WERI-Rb-1 (cell line): ENCODE measurements at regions not wholly inside any gene's neighbourhood (a gene's known extent, or its start where the extent isn't known, plus 50 kb on each side); places are given as distances from the start of the nearest gene placed in this dataset.

ENCODE experiments used
- DNase-seq: peaks from one replicate; pipeline ENCODE4 v3.0.0-alpha.2; 2020
- H3K27ac ChIP-seq: fragments of 250-450 bp; sonication (Bioruptor Pico); 2 replicates; pipeline ENCODE4 v1.5.1; 2020; ENCODE audit warnings: mild to moderate bottlenecking, moderate library complexity
- H3K27me3 ChIP-seq: fragments of 250-450 bp; sonication (Bioruptor Pico); 2 replicates; pipeline ENCODE4 v1.5.1; 2021; ENCODE audit warnings: mild to moderate bottlenecking, low read depth, moderate library complexity; ENCODE audit not compliant: insufficient read depth, severe bottlenecking
- H3K36me3 ChIP-seq: fragments of 250-450 bp; sonication (Bioruptor Pico); 2 replicates; pipeline ENCODE4 v1.5.1; 2020; ENCODE audit warnings: mild to moderate bottlenecking, moderate library complexity
- H3K4me3 ChIP-seq: 2 replicates; pipeline ENCODE4 v1.5.1; 2011; ENCODE audit warnings: low read depth, mild to moderate bottlenecking, control low read depth, low read length
- H3K9me3 ChIP-seq: fragments of 250-450 bp; sonication (Bioruptor Pico); 2 replicates; pipeline ENCODE4 v1.5.1; 2021; ENCODE audit warnings: mild to moderate bottlenecking, moderate library complexity; ENCODE audit not compliant: severe bottlenecking
- TF ChIP-seq, protein P1 (sequence below): IDR thresholded peaks from 2 replicates; pipeline ENCODE4 v1.5.1; 2011; ENCODE audit warnings: low read depth, mild to moderate bottlenecking, control low read depth, inconsistent platforms, low read length

DNA sequence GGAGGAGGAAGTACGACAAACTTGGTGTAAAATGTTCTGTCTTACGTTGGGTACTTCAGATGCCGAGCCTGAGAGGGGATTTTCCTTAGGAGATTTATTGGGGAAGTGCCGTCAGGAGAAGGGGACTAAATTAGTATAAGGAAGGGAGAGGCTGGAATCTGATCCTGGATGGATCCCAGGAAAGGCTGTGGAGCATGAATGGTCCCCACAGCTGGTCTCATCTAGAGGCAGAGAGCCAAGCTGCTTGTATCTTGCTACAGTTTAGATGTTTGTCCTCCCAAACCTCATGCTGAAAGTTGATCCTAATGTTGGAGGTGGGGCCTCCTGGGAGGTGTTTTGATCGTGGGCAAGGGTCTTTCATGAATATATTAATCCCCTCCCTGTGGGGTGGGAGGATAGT is 798.4 kb upstream of the EEF2KMT start:
- Histone ChIP-seq H3K36me3 (no peaks in the 10 kb centered on the region), H3K9me3 (no peaks in the 10 kb centered on the region), H3K4me3 (no peak overlapping the region), H3K27ac (no peak overlapping the region), H3K27me3 (no peaks in the 10 kb centered on the region)
- TF ChIP-seq, protein P1, sequence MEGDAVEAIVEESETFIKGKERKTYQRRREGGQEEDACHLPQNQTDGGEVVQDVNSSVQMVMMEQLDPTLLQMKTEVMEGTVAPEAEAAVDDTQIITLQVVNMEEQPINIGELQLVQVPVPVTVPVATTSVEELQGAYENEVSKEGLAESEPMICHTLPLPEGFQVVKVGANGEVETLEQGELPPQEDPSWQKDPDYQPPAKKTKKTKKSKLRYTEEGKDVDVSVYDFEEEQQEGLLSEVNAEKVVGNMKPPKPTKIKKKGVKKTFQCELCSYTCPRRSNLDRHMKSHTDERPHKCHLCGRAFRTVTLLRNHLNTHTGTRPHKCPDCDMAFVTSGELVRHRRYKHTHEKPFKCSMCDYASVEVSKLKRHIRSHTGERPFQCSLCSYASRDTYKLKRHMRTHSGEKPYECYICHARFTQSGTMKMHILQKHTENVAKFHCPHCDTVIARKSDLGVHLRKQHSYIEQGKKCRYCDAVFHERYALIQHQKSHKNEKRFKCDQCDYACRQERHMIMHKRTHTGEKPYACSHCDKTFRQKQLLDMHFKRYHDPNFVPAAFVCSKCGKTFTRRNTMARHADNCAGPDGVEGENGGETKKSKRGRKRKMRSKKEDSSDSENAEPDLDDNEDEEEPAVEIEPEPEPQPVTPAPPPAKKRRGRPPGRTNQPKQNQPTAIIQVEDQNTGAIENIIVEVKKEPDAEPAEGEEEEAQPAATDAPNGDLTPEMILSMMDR = no peak
- DNase-seq = no peak

DNA sequence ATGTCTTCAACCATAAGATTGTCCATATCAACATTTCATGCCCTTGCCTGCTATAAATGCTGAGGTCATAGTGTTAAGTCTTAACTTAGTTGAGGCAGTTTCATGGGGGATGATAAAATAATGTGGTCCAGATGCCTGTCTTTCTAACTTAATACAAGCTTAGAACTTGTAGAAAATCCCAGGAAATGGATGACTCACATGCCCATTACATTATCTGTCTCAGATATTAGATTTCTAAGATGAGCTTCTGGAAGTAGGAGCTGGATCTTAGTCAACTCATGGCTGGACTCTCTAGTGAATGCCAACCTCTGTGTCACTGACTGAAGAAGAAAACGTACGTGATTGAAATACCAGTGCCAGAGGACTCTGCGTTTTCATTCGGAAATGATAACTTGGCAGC is 797.5 kb upstream of the EEF2KMT start:
- TF ChIP-seq, protein P1 = no peak
- H3K9me3 ChIP-seq = no peaks in the 10 kb centered on the region
- no peaks in the 10 kb centered on the region for H3K27me3 ChIP-seq
- no peak overlapping the region for H3K4me3 ChIP-seq
- H3K27ac ChIP-seq = no peak overlapping the region
- no peak for DNase-seq
- no peaks in the 10 kb centered on the region for H3K36me3 ChIP-seq

DNA sequence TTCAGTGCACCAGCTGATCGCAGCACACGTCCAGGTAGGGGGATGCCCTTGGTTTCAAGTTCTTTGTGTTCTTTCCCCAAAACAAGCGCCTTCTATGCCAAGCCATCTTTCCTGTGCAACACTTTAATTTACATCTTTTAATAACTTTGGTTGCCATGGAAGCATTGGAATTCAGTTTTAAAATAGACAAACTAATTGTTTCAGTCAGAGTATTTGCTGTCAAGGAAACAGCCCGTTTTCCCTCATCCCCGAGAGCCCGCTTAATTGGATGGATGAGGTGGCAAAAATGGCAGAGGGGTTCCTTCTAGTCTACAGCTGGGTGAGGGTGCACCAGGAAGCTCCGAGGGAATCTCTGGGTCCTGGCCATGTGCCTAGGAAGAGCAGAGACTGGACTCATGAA is 793.7 kb upstream of the EEF2KMT start:
- no peak overlapping the region for H3K27ac ChIP-seq
- H3K27me3 ChIP-seq = no peaks in the 10 kb centered on the region
- no peaks in the 10 kb centered on the region for H3K9me3 ChIP-seq
- no peaks in the 10 kb centered on the region for H3K36me3 ChIP-seq
- TF ChIP-seq, protein P1 = no peak
- no peak for DNase-seq
- H3K4me3 ChIP-seq = no peak overlapping the region

DNA sequence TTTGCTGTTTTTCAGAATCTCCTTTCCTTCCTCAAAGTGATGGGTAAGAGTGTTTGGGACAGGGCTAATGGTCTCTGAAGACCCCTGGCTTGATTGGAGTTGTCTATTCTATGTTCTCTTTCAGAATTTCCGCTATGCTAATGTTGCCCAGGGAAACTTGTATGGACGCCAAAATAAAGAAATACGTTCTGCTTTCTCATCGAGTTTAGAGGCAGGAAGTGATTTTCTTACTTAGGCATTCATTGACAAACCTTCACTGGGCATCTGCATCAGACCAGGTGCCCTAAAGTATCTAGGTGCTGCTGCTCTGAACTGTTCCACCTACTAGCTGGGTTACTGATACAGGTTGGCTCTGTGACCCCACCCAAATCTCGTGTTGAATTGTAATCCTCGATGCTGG is 787.9 kb upstream of the EEF2KMT start:
- H3K36me3 ChIP-seq = no peaks in the 10 kb centered on the region
- no peak overlapping the region for H3K4me3 ChIP-seq
- no peak for DNase-seq
- no peaks in the 10 kb centered on the region for H3K9me3 ChIP-seq
- no peaks in the 10 kb centered on the region for H3K27me3 ChIP-seq
- no peak overlapping the region for H3K27ac ChIP-seq
- TF ChIP-seq, protein P1 = no peak

DNA sequence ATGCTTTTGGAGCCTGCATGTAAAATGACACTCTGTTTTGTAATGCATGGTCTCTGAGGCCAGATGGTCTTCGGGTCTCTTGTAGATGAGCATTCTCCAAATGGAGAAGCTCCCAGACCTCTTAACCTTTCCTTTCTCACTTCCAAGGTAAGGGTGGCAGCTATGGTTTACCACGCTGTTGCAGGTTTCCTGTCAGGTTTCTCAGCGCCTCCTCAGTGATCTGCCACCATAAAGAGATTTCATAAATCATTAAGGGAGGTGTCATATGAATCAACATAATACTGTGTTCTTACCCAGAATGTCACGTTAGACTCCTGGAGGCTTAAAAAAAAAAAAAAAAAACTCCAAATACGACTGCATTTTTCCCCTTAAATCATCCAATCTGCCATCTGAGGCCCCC is 787.4 kb upstream of the EEF2KMT start:
- DNase-seq = no peak

DNA sequence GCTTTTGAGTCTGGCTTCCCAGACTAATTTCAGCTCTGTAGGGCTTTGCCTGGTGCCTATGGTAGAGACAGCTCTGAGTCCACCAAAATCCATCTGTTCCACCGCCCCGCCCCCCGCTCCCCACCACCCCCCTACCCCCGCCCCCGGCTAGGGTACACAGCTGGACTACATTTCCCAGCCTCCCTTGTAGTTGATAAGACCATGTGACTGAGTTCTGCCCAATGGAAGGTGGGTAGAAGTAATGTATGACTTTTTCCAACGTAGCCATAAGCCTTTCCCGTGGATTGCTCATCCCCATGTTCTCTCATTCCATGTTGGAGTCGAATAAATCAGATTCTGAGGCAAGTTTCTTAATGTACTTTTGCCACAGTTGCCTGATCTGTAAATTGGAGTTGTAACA is 786.7 kb upstream of the EEF2KMT start:
- DNase-seq = no peak
- Histone ChIP-seq H3K4me3 (no peak overlapping the region), H3K27me3 (no peaks in the 10 kb centered on the region), H3K27ac (no peak overlapping the region), H3K36me3 (no peaks in the 10 kb centered on the region), H3K9me3 (no peaks in the 10 kb centered on the region)
- TF ChIP-seq, protein P1 = no peak

More for the DNA sequence above, 787.4 kb upstream of the EEF2KMT start:
- no peak overlapping the region for H3K4me3 ChIP-seq
- no peaks in the 10 kb centered on the region for H3K9me3 ChIP-seq
- no peaks in the 10 kb centered on the region for H3K36me3 ChIP-seq
- no peak overlapping the region for H3K27ac ChIP-seq
- TF ChIP-seq, protein P1 = no peak
- H3K27me3 ChIP-seq = no peaks in the 10 kb centered on the region
